ENCODE measurements at regions not wholly inside any gene's neighbourhood (a gene's known extent, or its start where the extent isn't known, plus 50 kb on each side); places are given as distances from the start of the nearest gene placed in this dataset.
A peak's percentile ranks its signal among the peaks of the same experiment; 100 is the strongest.

DNA sequence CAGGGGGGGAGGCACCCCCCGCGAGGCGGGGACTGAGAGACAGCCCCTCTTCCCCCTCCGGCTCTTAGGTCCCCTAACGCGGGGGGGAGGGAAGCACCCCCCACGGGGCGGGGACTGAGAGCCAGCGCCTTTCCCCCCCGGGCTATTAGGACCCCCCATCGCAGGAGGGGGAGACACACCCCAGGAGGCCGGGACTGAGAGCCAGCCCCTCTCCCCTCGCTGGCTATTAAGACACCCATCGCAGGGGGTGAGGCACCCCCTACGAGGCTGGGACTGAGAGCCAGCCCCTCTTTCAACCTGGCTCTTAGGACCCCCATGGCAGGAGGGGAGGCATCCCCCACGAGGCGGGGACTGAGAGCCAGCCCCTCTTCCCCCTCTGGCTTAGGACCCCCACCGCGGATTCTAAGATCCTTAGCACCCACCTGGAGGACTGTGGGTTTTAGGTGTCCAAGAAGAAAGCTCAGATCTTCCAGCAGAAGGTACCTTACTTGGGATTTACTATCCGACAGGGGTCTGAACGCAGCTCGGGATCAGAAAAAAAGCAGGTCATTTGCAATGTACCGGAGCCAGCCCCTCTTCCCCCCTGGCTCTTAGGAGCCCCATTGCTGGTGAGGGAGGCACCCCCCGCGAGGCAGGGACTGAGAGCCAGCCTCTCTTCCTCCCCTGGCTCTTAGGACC lies 197.8 kb upstream of the PZP start:
- no peaks in the 10 kb centered on the region for H4K20me1 ChIP-seq (replicated peaks in 1 of 2; ENCODE audit: control insufficient read depth in 1 of 2, insufficient read depth in 2 of 2, low read length in 2 of 2)
- ChIA-PET POLR2A (ENCODE audit: partially characterized antibody) (no interaction called here), CTCF (ENCODE audit: partially characterized antibody) (interaction anchor here (0.7 to 0.8 kb wide), 2 partner anchors 58 to 177 kb away, joined by 3 to 4 read pairs; no protein-coding TSS in a partner anchor)
- H3K14ac ChIP-seq (ENCODE audit: insufficient read length): no peak overlapping the region
- H2BK20ac ChIP-seq (ENCODE audit: low read length): no peak overlapping the region
- H3K27me3 ChIP-seq (replicated peaks in 1 of 4; ENCODE audit: control insufficient read depth in 3 of 4, extremely low read depth in 1 of 4, insufficient read depth in 3 of 4, low read length in 3 of 4): peaks cover 0 to 4% (median 0%) of the 10 kb centered on the region in 4 experiments; a peak in 2 of 7 replicates
- H3K79me2 ChIP-seq (ENCODE audit: control insufficient read depth in 1 of 2, insufficient read depth in 2 of 2, low read length in 2 of 2): no peaks in the 10 kb centered on the region
- H3K27ac ChIP-seq (ENCODE audit: low read depth, low read length): no peak overlapping the region
- no peaks in the 10 kb centered on the region for H3K79me1 ChIP-seq (ENCODE audit: low read depth, low read length)
- H3K18ac ChIP-seq (ENCODE audit: extremely low read depth, low read length): no peak overlapping the region
- no peak overlapping the region for H2AFZ ChIP-seq (ENCODE audit: low read length)
- H3K4me3 ChIP-seq (ENCODE audit: extremely low read depth in 1 of 4, insufficient read depth in 2 of 4, low read depth in 3 of 4, low read length in 4 of 4): peak overlapping the region in 1 of 4 experiments; percentile 32; a peak in 2 of 8 replicates
- 76% methylated on average over 4 of the region's 25 CpGs; no CpG with 5 or more reads in 1 of the 2 experiments for WGBS, 2 experiments (ENCODE audit: extremely low coverage in 1 of 2, insufficient coverage in 1 of 2, insufficient read length in 1 of 2, insufficient replicate concordance in 2 of 2, low coverage in 1 of 2, low lambda C conversion rate in 2 of 2, missing lambda C conversion rate in 1 of 2)
- H2AK5ac ChIP-seq (ENCODE audit: low read depth, low read length): no peak overlapping the region
- DNase-seq (ENCODE audit: low read depth in 1 of 2, low spot score in 2 of 2) (no peak), FAIRE-seq (no peak)
- no peak overlapping the region for H3K9ac ChIP-seq (replicated peaks in 1 of 4; ENCODE audit: extremely low read depth in 1 of 4, low read depth in 3 of 4, low read length in 3 of 4)
- no peak overlapping the region for H2BK120ac ChIP-seq (replicated peaks; ENCODE audit: low read depth, low read length)
- peak overlapping the region; percentile 17 to 33; a peak in 2 of 4 replicates for H3K4me2 ChIP-seq (ENCODE audit: insufficient read depth in 1 of 2, low read depth in 2 of 2, low read length in 2 of 2)
- no peak overlapping the region for H4K5ac ChIP-seq (ENCODE audit: insufficient read length, low read depth, low read length)
- H3K36me3 ChIP-seq (ENCODE audit: control insufficient read depth in 2 of 4, insufficient read depth in 4 of 4, low read length in 3 of 4): no peaks in the 10 kb centered on the region
- no peak overlapping the region for H2BK15ac ChIP-seq (ENCODE audit: low read length)
- no peak overlapping the region for H4K8ac ChIP-seq (ENCODE audit: extremely low read depth, insufficient read depth, low read length)
- H3K4ac ChIP-seq (replicated peaks; ENCODE audit: insufficient read length, low read depth, low read length): no peak overlapping the region
- no peak overlapping the region for H2BK5ac ChIP-seq (ENCODE audit: low read depth, low read length)
- no peaks in the 10 kb centered on the region for H3K23me2 ChIP-seq (ENCODE audit: low read depth, low read length)
- H3K9me3 ChIP-seq (ENCODE audit: insufficient read depth in 2 of 2, low read depth in 1 of 2, low read length in 1 of 2): no peaks in the 10 kb centered on the region
- H3K4me1 ChIP-seq (replicated peaks in 1 of 4; ENCODE audit: control insufficient read depth in 3 of 4, insufficient read depth in 4 of 4, low read length in 3 of 4): no peaks in the 10 kb centered on the region
- no peak overlapping the region for H3K23ac ChIP-seq (ENCODE audit: insufficient read length)
- H2BK12ac ChIP-seq (ENCODE audit: low read depth, low read length): no peak overlapping the region
- H4K91ac ChIP-seq (replicated peaks; ENCODE audit: insufficient read length, low read length): no peak overlapping the region
- H3K56ac ChIP-seq (replicated peaks; ENCODE audit: insufficient read length, low read depth, low read length): no peak overlapping the region
- TF ChIP-seq GABPA (IDR thresholded peaks at IDR 0.05; ENCODE audit: borderline replicate concordance, insufficient read depth, low read length) (no peak), CBX5 (IDR thresholded peaks at IDR 0.05; ENCODE audit: low read depth, low read length) (no peak), SRF (IDR thresholded peaks at IDR 0.05; ENCODE audit: low read depth, low read length) (no peak), RXRA (IDR thresholded peaks at IDR 0.05; ENCODE audit: insufficient read depth, low read depth, low read length) (no peak), RAD21 (IDR thresholded peaks at IDR 0.05 in 1 of 2, conservative IDR thresholded peaks at IDR 0.05 in 1 of 2; ENCODE audit: low read depth in 2 of 2, low read length in 2 of 2) (no peak), KDM5A (IDR thresholded peaks at IDR 0.05; ENCODE audit: low read length) (no peak), SP2 (IDR thresholded peaks at IDR 0.05; ENCODE audit: low read length) (no peak), HDAC6 (IDR thresholded peaks at IDR 0.05; ENCODE audit: low read depth, low read length) (no peak), EP300 (IDR thresholded peaks at IDR 0.05; ENCODE audit: borderline replicate concordance in 1 of 2, low read depth in 2 of 2, low read length in 2 of 2) (no peak), JUN (IDR thresholded peaks at IDR 0.05; ENCODE audit: low read depth, low read length) (no peak)
- TF ChIP-seq, protein P1, sequence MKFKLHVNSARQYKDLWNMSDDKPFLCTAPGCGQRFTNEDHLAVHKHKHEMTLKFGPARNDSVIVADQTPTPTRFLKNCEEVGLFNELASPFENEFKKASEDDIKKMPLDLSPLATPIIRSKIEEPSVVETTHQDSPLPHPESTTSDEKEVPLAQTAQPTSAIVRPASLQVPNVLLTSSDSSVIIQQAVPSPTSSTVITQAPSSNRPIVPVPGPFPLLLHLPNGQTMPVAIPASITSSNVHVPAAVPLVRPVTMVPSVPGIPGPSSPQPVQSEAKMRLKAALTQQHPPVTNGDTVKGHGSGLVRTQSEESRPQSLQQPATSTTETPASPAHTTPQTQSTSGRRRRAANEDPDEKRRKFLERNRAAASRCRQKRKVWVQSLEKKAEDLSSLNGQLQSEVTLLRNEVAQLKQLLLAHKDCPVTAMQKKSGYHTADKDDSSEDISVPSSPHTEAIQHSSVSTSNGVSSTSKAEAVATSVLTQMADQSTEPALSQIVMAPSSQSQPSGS (IDR thresholded peaks at IDR 0.05; ENCODE audit: low read length): no peak
